Adrenal gland (tissue), 9 donors: ENCODE measurements at regions not wholly inside any gene's neighbourhood (a gene's known extent, or its start where the extent isn't known, plus 50 kb on each side); places are given as distances from the start of the nearest gene placed in this dataset.

Experiments used
- DNase-seq, 7 donors: peaks; one replicate each; pipeline ENCODE4 v3.0.0-alpha.2; 2019 to 2020
- H3K27ac ChIP-seq, 5 donors: fragments of 200-600 bp; sonication (generic) in 4 of 5; 1 replicate in 3 of 5; 2 replicates in 2 of 5; pipeline versions ENCODE4 v1.5.1 to v1.8.0; 2016 to 2020; ENCODE audit warnings: mild to moderate bottlenecking in 1 of 5
- H3K27me3 ChIP-seq: fragments of 200-600 bp; 2 replicates; pipeline ENCODE4 v1.8.0; 2021
- H3K36me3 ChIP-seq, 2 donors: fragments of 200-600 bp; replicated peaks in 1 of 2; 1 replicate in 1 of 2; 2 replicates in 1 of 2; pipeline versions ENCODE4 v1.5.1 to v1.8.0; 2018 to 2022
- H3K4me1 ChIP-seq, 2 donors: fragments of 200-600 bp; replicated peaks in 1 of 2; 1 replicate in 1 of 2; 2 replicates in 1 of 2; pipeline versions ENCODE4 v1.5.1 to v1.8.0; 2018 to 2021
- H3K4me3 ChIP-seq, 4 donors: fragments of 200-600 bp; sonication (generic) in 3 of 4; one replicate each; pipeline ENCODE4 v1.5.1; 2016 to 2018
- H3K9me3 ChIP-seq, 3 donors: fragments of 200-600 bp; sonication (generic) in 1 of 3; replicated peaks in 1 of 3; 1 replicate in 2 of 3; 2 replicates in 1 of 3; pipeline versions ENCODE4 v1.5.1 to v1.8.0; 2016 to 2021
- POLR2A ChIP-seq, 2 donors: fragments of 450-650 bp; IDR thresholded peaks; one replicate each; pipeline ENCODE4 v1.6.1; 2017; ENCODE audit warnings: antibody characterized with exemption in 2 of 2, mild to moderate bottlenecking in 2 of 2, moderate library complexity in 1 of 2
- WGBS, 4 donors: extraction: QIAGEN DNeasy Blood & Tissue Kit in 2 of 4; methylation state at CpG; one replicate each; pipeline versions ENCODE4 v1.1.5 to v1.1.7; 2013 to 2017; 5-methylcytosine and 5-hydroxymethylcytosine counted together
- intact Hi-C, 2 donors: fragments of 100-400 bp; cut with DNase I; formaldehyde crosslinking; loops; one replicate each; pipeline versions ENCODE4 v1.14.1 to v1.15.0; 2022 to 2023
- TF ChIP-seq, protein P1 (sequence below), 6 experiments: fragments of 450-650 bp in 4 of 6; fragments of 200-600 bp in 2 of 6; sonication (generic) in 1 of 6; IDR thresholded peaks; 1 replicate in 5 of 6; 2 replicates in 1 of 6; pipeline versions ENCODE4 v1.5.1 to v1.8.0; 2016 to 2021; ENCODE audit warnings: antibody characterized with exemption in 6 of 6, mild to moderate bottlenecking in 2 of 6, moderate library complexity in 1 of 6
- donor health status: healthy with polysubstance abuse.
- donor health status: Bipolar disorder and iron deficiency.
- donor health status: DM: yes; HTN: yes; CAD: no.
- donor health status: DM: no; HTN: no; CAD: no.
- donor health status: DM: no; HTN: no; CAD: no.

DNA sequence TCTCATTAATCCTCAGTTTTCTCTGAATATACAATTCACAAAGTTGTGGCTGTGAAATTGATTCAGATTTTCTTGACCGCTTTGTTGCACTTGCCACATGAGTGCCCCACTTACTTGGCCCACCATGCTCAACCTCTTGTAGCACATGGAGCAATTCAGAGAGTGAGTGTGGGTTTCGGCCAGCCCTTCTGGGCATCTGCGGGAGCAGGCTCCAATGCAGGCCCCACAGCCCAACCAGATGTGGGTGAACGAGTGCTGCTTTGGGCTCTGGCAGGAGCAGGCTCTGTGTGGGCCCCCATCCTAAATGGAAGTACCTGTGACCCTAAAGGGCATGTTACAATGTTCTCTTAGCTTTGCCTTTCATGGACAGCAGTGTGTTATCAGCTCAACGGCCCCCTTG, 2338.6 kb downstream of the LRRC4C start:
- H3K9me3 ChIP-seq: no peaks in the 10 kb centered on the region
- H3K4me1 ChIP-seq: no peaks in the 10 kb centered on the region
- intact Hi-C loops: no loop called here
- no peak for TF ChIP-seq POLR2A (IDR thresholded peaks at IDR 0.05)
- TF ChIP-seq, protein P1, sequence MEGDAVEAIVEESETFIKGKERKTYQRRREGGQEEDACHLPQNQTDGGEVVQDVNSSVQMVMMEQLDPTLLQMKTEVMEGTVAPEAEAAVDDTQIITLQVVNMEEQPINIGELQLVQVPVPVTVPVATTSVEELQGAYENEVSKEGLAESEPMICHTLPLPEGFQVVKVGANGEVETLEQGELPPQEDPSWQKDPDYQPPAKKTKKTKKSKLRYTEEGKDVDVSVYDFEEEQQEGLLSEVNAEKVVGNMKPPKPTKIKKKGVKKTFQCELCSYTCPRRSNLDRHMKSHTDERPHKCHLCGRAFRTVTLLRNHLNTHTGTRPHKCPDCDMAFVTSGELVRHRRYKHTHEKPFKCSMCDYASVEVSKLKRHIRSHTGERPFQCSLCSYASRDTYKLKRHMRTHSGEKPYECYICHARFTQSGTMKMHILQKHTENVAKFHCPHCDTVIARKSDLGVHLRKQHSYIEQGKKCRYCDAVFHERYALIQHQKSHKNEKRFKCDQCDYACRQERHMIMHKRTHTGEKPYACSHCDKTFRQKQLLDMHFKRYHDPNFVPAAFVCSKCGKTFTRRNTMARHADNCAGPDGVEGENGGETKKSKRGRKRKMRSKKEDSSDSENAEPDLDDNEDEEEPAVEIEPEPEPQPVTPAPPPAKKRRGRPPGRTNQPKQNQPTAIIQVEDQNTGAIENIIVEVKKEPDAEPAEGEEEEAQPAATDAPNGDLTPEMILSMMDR (IDR thresholded peaks at IDR 0.05): no peak
- H3K27ac ChIP-seq: no peak overlapping the region
- no peak overlapping the region for H3K4me3 ChIP-seq
- 89 to 96% (median 90%) methylated on average over 2 to 5 of the region's 5 CpGs for WGBS, 4 donors
- no peak for DNase-seq
- H3K36me3 ChIP-seq: no peaks in the 10 kb centered on the region
- no peaks in the 10 kb centered on the region for H3K27me3 ChIP-seq

DNA sequence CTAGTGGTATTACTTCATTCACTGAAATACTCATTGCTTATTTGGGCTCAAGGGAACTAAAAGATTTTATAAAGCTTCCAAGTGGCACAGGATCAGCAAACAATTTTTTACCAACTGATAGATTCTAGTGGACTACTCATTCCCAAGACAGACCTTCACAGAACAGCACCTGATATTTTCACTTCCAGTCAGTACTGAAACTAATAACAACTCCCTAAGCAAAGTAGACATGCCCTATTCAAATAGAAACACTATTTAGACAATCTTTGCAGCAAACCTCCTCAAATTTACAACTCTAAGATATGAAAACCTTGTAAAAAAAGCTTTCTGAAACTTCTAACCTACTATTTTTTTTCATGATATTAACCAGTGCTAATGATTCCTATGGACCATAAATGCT, 2345.8 kb downstream of the LRRC4C start:
- no peaks in the 10 kb centered on the region for H3K27me3 ChIP-seq
- H3K27ac ChIP-seq: no peak overlapping the region
- no peak overlapping the region for H3K4me3 ChIP-seq
- H3K36me3 ChIP-seq: no peaks in the 10 kb centered on the region
- no peaks in the 10 kb centered on the region for H3K4me1 ChIP-seq
- intact Hi-C loops: no loop called here
- TF ChIP-seq, protein P1 (IDR thresholded peaks at IDR 0.05): no peak
- TF ChIP-seq POLR2A (IDR thresholded peaks at IDR 0.05): no peak
- H3K9me3 ChIP-seq: no peaks in the 10 kb centered on the region
- no peak for DNase-seq

DNA sequence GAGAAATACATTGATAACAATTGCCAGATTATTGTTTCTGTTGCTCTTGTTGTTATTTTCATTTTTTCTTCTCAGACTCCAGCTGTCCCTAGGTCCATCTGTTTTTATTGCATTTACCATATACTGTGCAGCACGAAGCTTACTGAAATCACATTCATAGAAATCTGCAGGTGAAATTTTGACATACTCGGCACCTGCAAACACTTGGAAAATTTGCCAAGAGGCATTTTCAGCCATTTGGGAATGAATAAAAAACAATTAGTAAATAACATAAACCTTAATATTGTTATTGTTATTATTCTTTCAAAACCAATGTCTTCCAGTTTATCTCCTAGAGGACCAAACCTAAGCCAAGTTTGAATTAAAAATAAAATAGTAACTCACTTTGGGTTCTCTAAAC, 2357.2 kb downstream of the LRRC4C start:
- 78 to 89% (median 79%) methylated on average over 2 of the region's 2 CpGs for WGBS, 4 donors
- H3K27ac ChIP-seq: no peak overlapping the region

DNA sequence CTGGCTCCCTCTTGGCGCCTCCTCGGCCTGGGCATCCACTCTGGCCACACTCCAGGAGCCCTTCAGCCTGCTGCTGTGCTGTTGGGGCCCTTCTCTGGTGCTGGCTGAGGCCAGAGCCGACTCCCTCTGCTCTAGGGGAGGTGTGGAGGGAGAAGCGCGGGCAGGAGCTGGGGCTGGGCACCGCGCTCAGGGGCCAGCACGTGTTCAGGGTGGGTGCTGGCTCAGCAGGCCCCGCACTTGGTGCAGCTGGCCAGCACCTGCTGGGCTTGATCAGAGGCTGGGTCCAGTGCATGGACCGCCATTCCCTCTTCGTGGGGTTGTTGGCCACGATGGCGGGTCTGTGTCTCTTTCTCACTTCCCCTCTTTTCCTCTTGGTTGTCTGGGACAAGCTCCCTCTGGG, 2381.0 kb downstream of the LRRC4C start:
- Histone ChIP-seq H3K4me3 (no peak overlapping the region), H3K27ac (no peak overlapping the region), H3K36me3 (no peaks in the 10 kb centered on the region), H3K27me3 (no peaks in the 10 kb centered on the region), H3K9me3 (no peaks in the 10 kb centered on the region), H3K4me1 (no peaks in the 10 kb centered on the region)
- no peak for DNase-seq
- intact Hi-C loops: no loop called here
- 79 to 96% (median 89%) methylated on average over 5 to 13 of the region's 13 CpGs for WGBS, 4 donors
- TF ChIP-seq, protein P1 (IDR thresholded peaks at IDR 0.05): no peak
- TF ChIP-seq POLR2A (IDR thresholded peaks at IDR 0.05): no peak

More for the DNA sequence above, 2357.2 kb downstream of the LRRC4C start:
- no peaks in the 10 kb centered on the region for H3K4me1 ChIP-seq
- no peak for TF ChIP-seq POLR2A (IDR thresholded peaks at IDR 0.05)
- TF ChIP-seq, protein P1 (IDR thresholded peaks at IDR 0.05): no peak
- DNase-seq: no peak
- H3K27me3 ChIP-seq: no peaks in the 10 kb centered on the region
- H3K36me3 ChIP-seq: no peaks in the 10 kb centered on the region
- H3K4me3 ChIP-seq: no peak overlapping the region
- intact Hi-C loops: no loop called here
- no peaks in the 10 kb centered on the region for H3K9me3 ChIP-seq
